H9 (cell line): ENCODE measurements at regions not wholly inside any gene's neighbourhood (a gene's known extent, or its start where the extent isn't known, plus 50 kb on each side); places are given as distances from the start of the nearest gene placed in this dataset.

ENCODE experiments used
- DNase-seq: peaks from one replicate; pipeline ENCODE4 v3.0.0-alpha.2; 2017
- H2AFZ ChIP-seq: one replicate; pipeline ENCODE4 v1.6.1; 2013; ENCODE audit warnings: mild to moderate bottlenecking, low read length, control low read depth, moderate library complexity
- H2AK5ac ChIP-seq: 2 replicates; pipeline ENCODE4 v1.6.1; 2013; ENCODE audit warnings: low read length, control low read depth, mixed read lengths; ENCODE audit not compliant: insufficient read length
- H2BK120ac ChIP-seq: one replicate; pipeline ENCODE4 v1.6.1; 2013; ENCODE audit warnings: low read depth, mild to moderate bottlenecking, low read length, control low read depth, inconsistent platforms; ENCODE audit not compliant: poor library complexity, severe bottlenecking
- H2BK12ac ChIP-seq: 2 replicates; pipeline ENCODE4 v1.6.1; 2013; ENCODE audit warnings: low read length, control low read depth, mixed read lengths, low read depth; ENCODE audit not compliant: insufficient read length
- H2BK15ac ChIP-seq: 2 replicates; pipeline ENCODE4 v1.6.1; 2013; ENCODE audit warnings: low read depth, low read length, control low read depth
- H2BK20ac ChIP-seq: one replicate; pipeline ENCODE4 v1.6.1; 2013; ENCODE audit warnings: low read depth, mild to moderate bottlenecking, low read length, control low read depth, inconsistent platforms; ENCODE audit not compliant: poor library complexity, severe bottlenecking
- H2BK5ac ChIP-seq: 2 replicates; pipeline ENCODE4 v1.6.1; 2013; ENCODE audit warnings: low read length, control low read depth, mixed read lengths; ENCODE audit not compliant: insufficient read length
- H3K14ac ChIP-seq: 2 replicates; pipeline ENCODE4 v1.6.1; 2013; ENCODE audit warnings: low read length, control low read depth; ENCODE audit not compliant: insufficient read depth
- H3K18ac ChIP-seq: 2 replicates; pipeline ENCODE4 v1.6.1; 2013; ENCODE audit warnings: low read depth, mild to moderate bottlenecking, mixed read lengths, low read length, control low read depth; ENCODE audit not compliant: insufficient read length
- H3K23ac ChIP-seq: 2 replicates; pipeline ENCODE4 v1.6.1; 2013; ENCODE audit warnings: low read length, control low read depth, mixed read lengths, low read depth; ENCODE audit not compliant: insufficient read length
- H3K23me2 ChIP-seq: 2 replicates; pipeline ENCODE4 v1.6.1; 2013; ENCODE audit warnings: low read depth, mild to moderate bottlenecking, mixed read lengths, low read length, control low read depth; ENCODE audit not compliant: insufficient read length, poor library complexity, severe bottlenecking
- H3K27ac ChIP-seq: 2 replicates; pipeline ENCODE4 v1.5.1; 2013; ENCODE audit warnings: low read length, control low read depth, mixed read lengths, low read depth; ENCODE audit not compliant: insufficient read length
- H3K27me3 ChIP-seq: 2 replicates; pipeline ENCODE4 v1.6.1; 2013; ENCODE audit warnings: low read length, control low read depth, inconsistent platforms; ENCODE audit not compliant: insufficient read depth
- H3K4ac ChIP-seq: 2 replicates; pipeline ENCODE4 v1.6.1; 2013; ENCODE audit warnings: low read depth, mild to moderate bottlenecking, control low read depth, inconsistent platforms, low read length, moderate library complexity
- H3K4me1 ChIP-seq: 2 replicates; pipeline ENCODE4 v1.6.1; 2013; ENCODE audit warnings: low read length, control low read depth, inconsistent platforms; ENCODE audit not compliant: insufficient read depth
- H3K4me2 ChIP-seq: 2 replicates; pipeline ENCODE4 v1.6.1; 2013; ENCODE audit warnings: low read length, control low read depth, mixed read lengths; ENCODE audit not compliant: insufficient read length, insufficient read depth
- H3K56ac ChIP-seq: 2 replicates; pipeline ENCODE4 v1.6.1; 2013; ENCODE audit warnings: low read depth, mild to moderate bottlenecking, mixed read lengths, low read length, control low read depth; ENCODE audit not compliant: insufficient read length
- H3K79me1 ChIP-seq: 2 replicates; pipeline ENCODE4 v1.6.1; 2013; ENCODE audit warnings: low read depth, mild to moderate bottlenecking, moderate library complexity, low read length, control low read depth, inconsistent platforms; ENCODE audit not compliant: insufficient read depth, poor library complexity, severe bottlenecking
- H3K79me2 ChIP-seq: 2 replicates; pipeline ENCODE4 v1.6.1; 2013; ENCODE audit warnings: low read length, control low read depth, inconsistent platforms; ENCODE audit not compliant: insufficient read depth
- H3K9ac ChIP-seq: 2 replicates; pipeline ENCODE4 v1.6.1; 2013; ENCODE audit warnings: low read length, control low read depth, mixed read lengths; ENCODE audit not compliant: insufficient read length; ENCODE audit errors: extremely low read depth
- H3K9me3 ChIP-seq: one replicate; pipeline ENCODE4 v1.6.1; 2013; ENCODE audit warnings: low read depth, low read length, inconsistent platforms; ENCODE audit not compliant: control insufficient read depth
- H3T11ph ChIP-seq: one replicate; pipeline ENCODE4 v1.6.1; 2013; ENCODE audit warnings: mild to moderate bottlenecking, low read length, control low read depth, inconsistent platforms
- H4K20me1 ChIP-seq: one replicate; pipeline ENCODE4 v1.6.1; 2013; ENCODE audit not compliant: control insufficient read depth, insufficient read length, insufficient read depth
- H4K5ac ChIP-seq: 2 replicates; pipeline ENCODE4 v1.6.1; 2013; ENCODE audit warnings: low read depth, mild to moderate bottlenecking, mixed read lengths, low read length, control low read depth; ENCODE audit not compliant: insufficient read length
- H4K8ac ChIP-seq: replicated peaks from 2 replicates; pipeline ENCODE4 v1.6.1; 2013; ENCODE audit warnings: low read length, control low read depth, mixed read lengths, low read depth; ENCODE audit not compliant: insufficient read length
- H4K91ac ChIP-seq: 2 replicates; pipeline ENCODE4 v1.6.1; 2013; ENCODE audit warnings: low read depth, mild to moderate bottlenecking, moderate library complexity, mixed read lengths, low read length, control low read depth; ENCODE audit not compliant: insufficient read length
- H3K27ac Mint-ChIP-seq, 3 experiments: 2 replicates in 2 of 3; 3 replicates in 1 of 3; pipeline ENCODE4 v1.8.0; 2020 to 2021; ENCODE audit warnings: mixed read lengths in 3 of 3, mild to moderate bottlenecking in 1 of 3, moderate library complexity in 1 of 3
- H3K27me3 Mint-ChIP-seq: 2 replicates; pipeline ENCODE4 v1.8.0; 2021; ENCODE audit warnings: low read depth, mild to moderate bottlenecking, moderate library complexity, mixed read lengths
- H3K36me3 Mint-ChIP-seq, 3 experiments: 2 replicates in 2 of 3; 3 replicates in 1 of 3; pipeline ENCODE4 v1.8.0; 2020 to 2021; ENCODE audit warnings: low read depth in 3 of 3, mixed read lengths in 3 of 3; ENCODE audit not compliant: insufficient read depth in 1 of 3
- H3K4me1 Mint-ChIP-seq, 2 experiments: 2 replicates each; pipeline ENCODE4 v1.8.0; 2020; ENCODE audit warnings: mixed read lengths in 2 of 2
- H3K4me3 Mint-ChIP-seq, 2 experiments: 2 replicates in 1 of 2; 3 replicates in 1 of 2; pipeline ENCODE4 v1.8.0; 2020 to 2021; ENCODE audit warnings: mild to moderate bottlenecking in 2 of 2, mixed read lengths in 2 of 2, moderate library complexity in 1 of 2
- H3K9me3 Mint-ChIP-seq, 2 experiments: 2 replicates in 1 of 2; 3 replicates in 1 of 2; pipeline ENCODE4 v1.8.0; 2020; ENCODE audit warnings: mild to moderate bottlenecking in 2 of 2, mixed read lengths in 2 of 2, moderate library complexity in 1 of 2
- WGBS: extraction: QIAGEN DNeasy Blood & Tissue Kit; methylation state at CpG from one replicate; pipeline ENCODE4 v1.1.7; 2013; ENCODE audit warnings: missing lambda C conversion rate, low lambda C conversion rate, mixed read lengths; ENCODE audit not compliant: insufficient read length; ENCODE audit errors: extremely low coverage; 5-methylcytosine and 5-hydroxymethylcytosine counted together
- TF ChIP-seq, protein P1 (sequence below): fragments of 200-600 bp; sonication (generic); conservative IDR thresholded peaks from 3 replicates; pipeline ENCODE4 v1.8.0; 2021; ENCODE audit warnings: antibody characterized with exemption, mild to moderate bottlenecking

DNA sequence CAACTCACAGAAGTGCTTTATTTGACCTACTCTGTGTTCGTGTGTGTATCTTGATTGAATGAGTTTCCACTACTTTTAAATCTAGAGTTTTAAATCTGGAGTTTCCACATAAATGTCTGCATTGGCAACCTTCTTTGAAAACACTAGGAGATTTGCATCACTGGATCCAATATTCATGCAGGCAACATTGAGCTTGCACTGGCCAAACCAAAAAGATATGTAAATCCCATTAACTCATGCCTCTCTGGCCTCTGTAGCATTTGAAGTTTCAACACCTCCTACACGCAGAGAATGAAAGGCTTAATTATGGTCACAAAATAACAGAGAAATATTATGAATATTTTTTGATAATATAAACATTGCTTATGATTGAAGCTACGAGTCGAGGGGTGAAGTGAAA, 178.6 kb downstream of the DUSP6 start:
- Histone ChIP-seq H3K23ac (no peak overlapping the region), H3K4me2 (no peak overlapping the region), H2BK5ac (no peak overlapping the region), H3K23me2 (no peaks in the 10 kb centered on the region), H3K79me1 (no peaks in the 10 kb centered on the region), H3K4ac (no peak overlapping the region), H3T11ph (no peak overlapping the region), H3K18ac (no peak overlapping the region), H3K9me3 (no peaks in the 10 kb centered on the region), H3K56ac (no peak overlapping the region), H4K5ac (no peak overlapping the region), H2AK5ac (no peak overlapping the region), H2BK20ac (no peak overlapping the region), H2BK15ac (no peak overlapping the region), H4K20me1 (no peaks in the 10 kb centered on the region), H2BK12ac (no peak overlapping the region), H3K14ac (no peak overlapping the region), H4K91ac (no peak overlapping the region), H4K8ac (no peak overlapping the region), H2BK120ac (no peak overlapping the region), H3K27ac (no peak overlapping the region), H2AFZ (no peak overlapping the region), H3K4me1 (no peaks in the 10 kb centered on the region), H3K27me3 (no peaks in the 10 kb centered on the region), H3K9ac (no peak overlapping the region), H3K79me2 (no peaks in the 10 kb centered on the region)
- WGBS = 100% methylated on average over 2 of the region's 4 CpGs
- Mint-ChIP-seq H3K36me3 (peaks cover 0 to 4% (median 1%) of the 10 kb centered on the region in 3 experiments; a peak in 1 of 7 replicates), H3K27ac (no peak overlapping the region), H3K4me3 (no peak overlapping the region), H3K4me1 (no peaks in the 10 kb centered on the region), H3K9me3 (peaks cover 0 to 7% of the 10 kb centered on the region in 2 experiments; a peak in 3 of 5 replicates), H3K27me3 (no peaks in the 10 kb centered on the region)
- no peak for DNase-seq
- TF ChIP-seq, protein P1, sequence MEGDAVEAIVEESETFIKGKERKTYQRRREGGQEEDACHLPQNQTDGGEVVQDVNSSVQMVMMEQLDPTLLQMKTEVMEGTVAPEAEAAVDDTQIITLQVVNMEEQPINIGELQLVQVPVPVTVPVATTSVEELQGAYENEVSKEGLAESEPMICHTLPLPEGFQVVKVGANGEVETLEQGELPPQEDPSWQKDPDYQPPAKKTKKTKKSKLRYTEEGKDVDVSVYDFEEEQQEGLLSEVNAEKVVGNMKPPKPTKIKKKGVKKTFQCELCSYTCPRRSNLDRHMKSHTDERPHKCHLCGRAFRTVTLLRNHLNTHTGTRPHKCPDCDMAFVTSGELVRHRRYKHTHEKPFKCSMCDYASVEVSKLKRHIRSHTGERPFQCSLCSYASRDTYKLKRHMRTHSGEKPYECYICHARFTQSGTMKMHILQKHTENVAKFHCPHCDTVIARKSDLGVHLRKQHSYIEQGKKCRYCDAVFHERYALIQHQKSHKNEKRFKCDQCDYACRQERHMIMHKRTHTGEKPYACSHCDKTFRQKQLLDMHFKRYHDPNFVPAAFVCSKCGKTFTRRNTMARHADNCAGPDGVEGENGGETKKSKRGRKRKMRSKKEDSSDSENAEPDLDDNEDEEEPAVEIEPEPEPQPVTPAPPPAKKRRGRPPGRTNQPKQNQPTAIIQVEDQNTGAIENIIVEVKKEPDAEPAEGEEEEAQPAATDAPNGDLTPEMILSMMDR = no peak
